SK-N-SH (cell line): ENCODE measurements at regions not wholly inside any gene's neighbourhood (a gene's known extent, or its start where the extent isn't known, plus 50 kb on each side); places are given as distances from the start of the nearest gene placed in this dataset.

Experiments
- CTCF ChIA-PET: fragments of 300-600, 350-600 bp; formaldehyde crosslinking; extraction: SDS; loops from one replicate; lab custom pipeline; 2021; lab: Yijun Ruan, JAX
- POLR2A ChIA-PET: fragments of 350-600 bp; sonication (Branson Sonifier 250); formaldehyde crosslinking; extraction: SDS; loops from one replicate; lab custom pipeline; 2020; ENCODE audit warnings: antibody characterized with exemption, inconsistent platforms; lab: Yijun Ruan, JAX
- DNase-seq: peaks from one replicate; pipeline ENCODE4 v3.0.0; 2012
- H2AFZ ChIP-seq: fragments of 200-600 bp; sonication (generic); 2 replicates; pipeline ENCODE4 v1.8.1; 2016; ENCODE audit warnings: antibody characterized with exemption, mild to moderate bottlenecking, low read depth
- H3F3A ChIP-seq: fragments of 200-600 bp; sonication (generic); replicated peaks from 2 replicates; pipeline ENCODE3; 2016; ENCODE audit warnings: antibody characterized with exemption, mild to moderate bottlenecking; ENCODE audit not compliant: insufficient read depth
- H3K27ac ChIP-seq, 2 experiments: fragments of 200-500 bp in 1 of 2; fragments of 200-600 bp in 1 of 2; sonication (Bioruptor generic) in 1 of 2; sonication (generic), shearing (Covaris generic) in 1 of 2; 2 replicates each; pipeline versions ENCODE4 v1.5.1 to v1.6.1; 2014 to 2016; ENCODE audit warnings: low read depth in 2 of 2, inconsistent platforms in 1 of 2, low read length in 1 of 2, mild to moderate bottlenecking in 1 of 2, mixed read lengths in 1 of 2
- H3K27me3 ChIP-seq: fragments of 200-600 bp; sonication (generic), shearing (Covaris generic); 2 replicates; pipeline ENCODE4 v1.6.1; 2016; ENCODE audit warnings: mixed run types; ENCODE audit not compliant: insufficient read depth
- H3K36me3 ChIP-seq, 2 experiments: fragments of 200-500 bp in 1 of 2; fragments of 200-600 bp in 1 of 2; sonication (Bioruptor generic) in 1 of 2; sonication (generic) in 1 of 2; replicated peaks in 1 of 2; 2 replicates each; pipeline versions ENCODE3 to v1.5.1; 2014 to 2016; ENCODE audit warnings: low read length in 1 of 2, mild to moderate bottlenecking in 1 of 2; ENCODE audit not compliant: insufficient read depth in 2 of 2, control insufficient read depth in 1 of 2
- H3K4me1 ChIP-seq, 2 experiments: fragments of 200-500 bp in 1 of 2; fragments of 200-600 bp in 1 of 2; sonication (Bioruptor generic) in 1 of 2; sonication (generic), shearing (Covaris generic) in 1 of 2; 2 replicates each; pipeline versions ENCODE4 v1.5.1 to v1.6.1; 2014 to 2016; ENCODE audit warnings: low read depth in 1 of 2, low read length in 1 of 2, mixed run types in 1 of 2; ENCODE audit not compliant: insufficient read depth in 2 of 2, control insufficient read depth in 1 of 2
- H3K4me2 ChIP-seq: fragments of 200-600 bp; sonication (generic), shearing (Covaris generic); 2 replicates; pipeline ENCODE4 v1.6.1; 2017; ENCODE audit warnings: mixed run types
- H3K4me3 ChIP-seq, 2 experiments: fragments of 200-500 bp in 1 of 2; fragments of 200-600 bp in 1 of 2; sonication (Bioruptor generic) in 1 of 2; sonication (generic), shearing (Covaris generic) in 1 of 2; 2 replicates each; pipeline versions ENCODE4 v1.5.1 to v1.8.1; 2014 to 2016; ENCODE audit warnings: low read depth in 2 of 2, inconsistent platforms in 1 of 2, low read length in 1 of 2, mild to moderate bottlenecking in 1 of 2, mixed read lengths in 1 of 2, moderate library complexity in 1 of 2
- H3K79me2 ChIP-seq: fragments of 200-600 bp; sonication (generic); 2 replicates; pipeline ENCODE4 v1.8.1; 2017; ENCODE audit warnings: mild to moderate bottlenecking; ENCODE audit not compliant: insufficient read depth
- H3K9ac ChIP-seq: fragments of 200-600 bp; sonication (generic); 2 replicates; pipeline ENCODE4 v1.6.1; 2017; ENCODE audit warnings: mixed run types
- H3K9me2 ChIP-seq: fragments of 200-600 bp; sonication (generic); 2 replicates; pipeline ENCODE4 v1.6.1; 2017; ENCODE audit warnings: mixed run types
- H3K9me3 ChIP-seq: fragments of 200-600 bp; sonication (generic); 2 replicates; pipeline ENCODE4 v1.6.1; 2017; ENCODE audit warnings: mixed run types, mild to moderate bottlenecking, moderate library complexity
- H4K20me1 ChIP-seq: fragments of 200-600 bp; sonication (generic); 2 replicates; pipeline ENCODE4 v1.6.1; 2017; ENCODE audit warnings: mild to moderate bottlenecking, mixed run types; ENCODE audit not compliant: insufficient read depth
- FOSL2 ChIP-seq: IDR thresholded peaks from 2 replicates; pipeline ENCODE4 v1.4.0; 2012; ENCODE audit warnings: low read depth, mild to moderate bottlenecking, moderate library complexity, borderline replicate concordance
- FOXJ3 ChIP-seq: sonication (generic); formaldehyde crosslinking; IDR thresholded peaks from 2 replicates; pipeline ENCODE4 v1.5.1; 2020; ENCODE audit warnings: mild to moderate bottlenecking, missing genetic modification reagents
- GATA2 ChIP-seq: sonication (generic); formaldehyde crosslinking; IDR thresholded peaks from 2 replicates; pipeline ENCODE4 v1.5.0; 2020; ENCODE audit warnings: mild to moderate bottlenecking, missing genetic modification reagents
- NFIC ChIP-seq: IDR thresholded peaks from 2 replicates; pipeline ENCODE4 v1.4.0; 2012; ENCODE audit warnings: borderline replicate concordance
- RCOR1 ChIP-seq: fragments of 150-350 bp; IDR thresholded peaks from 2 replicates; pipeline ENCODE4 v1.6.1; 2017; ENCODE audit warnings: antibody characterized with exemption, low read length
- RFX5 ChIP-seq: IDR thresholded peaks from 2 replicates; pipeline ENCODE4 v1.6.1; 2012; ENCODE audit warnings: mild to moderate bottlenecking, improper control_type of control experiment, low read length
- SIN3A ChIP-seq: IDR thresholded peaks from 2 replicates; pipeline ENCODE4 v1.6.1; 2012; ENCODE audit warnings: low read depth, mild to moderate bottlenecking, low read length, moderate library complexity, borderline replicate concordance
- SMC3 ChIP-seq: IDR thresholded peaks from 2 replicates; pipeline ENCODE4 v1.6.1; 2012; ENCODE audit warnings: low read depth, low read length, improper control_type of control experiment
- TCF12 ChIP-seq: IDR thresholded peaks from 2 replicates; pipeline ENCODE4 v1.4.0; 2012
- WGBS: methylation state at CpG from one replicate; pipeline ENCODE4 v1.1.6; 2017; ENCODE audit warnings: low lambda C conversion rate; 5-methylcytosine and 5-hydroxymethylcytosine counted together
- TF ChIP-seq, protein P1 (sequence below): IDR thresholded peaks from 2 replicates; pipeline ENCODE4 v1.6.1; 2012; ENCODE audit warnings: mild to moderate bottlenecking, low read depth, low read length, moderate library complexity
- TF ChIP-seq, protein P2 (sequence below): IDR thresholded peaks from 2 replicates; pipeline ENCODE4; 2012
- TF ChIP-seq, protein P3 (sequence below): IDR thresholded peaks from 2 replicates; pipeline ENCODE4 v1.4.0; 2012; ENCODE audit warnings: low read depth
- TF ChIP-seq, protein P4 (sequence below): IDR thresholded peaks from 2 replicates; pipeline ENCODE4 v1.4.0; 2012; ENCODE audit warnings: low read depth, borderline replicate concordance
- TF ChIP-seq, protein P5 (sequence below): fragments of 200-600 bp; sonication (generic); IDR thresholded peaks from 2 replicates; pipeline ENCODE4 v1.6.1; 2017; ENCODE audit warnings: antibody characterized with exemption, mild to moderate bottlenecking, moderate library complexity

DNA sequence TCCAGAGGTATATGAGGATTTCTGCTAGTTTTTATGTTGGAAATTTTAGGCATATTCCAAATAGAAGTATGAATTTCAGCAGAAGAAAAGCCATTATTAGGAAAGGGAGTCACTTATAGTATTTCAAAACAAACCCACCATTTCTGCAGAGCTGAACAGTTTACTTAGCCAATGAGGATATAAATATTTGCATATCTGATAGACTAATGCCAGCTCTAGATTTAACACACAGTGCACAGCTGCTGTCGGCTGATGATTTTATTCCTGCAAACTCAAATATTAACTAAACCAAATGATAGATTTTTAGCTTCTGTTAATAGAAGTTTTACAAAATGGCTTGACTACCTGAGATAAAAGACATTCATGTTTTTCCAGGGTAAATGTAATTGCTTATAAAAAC, 375.8 kb upstream of the FANCL start (continued):
- TF ChIP-seq, protein P1, sequence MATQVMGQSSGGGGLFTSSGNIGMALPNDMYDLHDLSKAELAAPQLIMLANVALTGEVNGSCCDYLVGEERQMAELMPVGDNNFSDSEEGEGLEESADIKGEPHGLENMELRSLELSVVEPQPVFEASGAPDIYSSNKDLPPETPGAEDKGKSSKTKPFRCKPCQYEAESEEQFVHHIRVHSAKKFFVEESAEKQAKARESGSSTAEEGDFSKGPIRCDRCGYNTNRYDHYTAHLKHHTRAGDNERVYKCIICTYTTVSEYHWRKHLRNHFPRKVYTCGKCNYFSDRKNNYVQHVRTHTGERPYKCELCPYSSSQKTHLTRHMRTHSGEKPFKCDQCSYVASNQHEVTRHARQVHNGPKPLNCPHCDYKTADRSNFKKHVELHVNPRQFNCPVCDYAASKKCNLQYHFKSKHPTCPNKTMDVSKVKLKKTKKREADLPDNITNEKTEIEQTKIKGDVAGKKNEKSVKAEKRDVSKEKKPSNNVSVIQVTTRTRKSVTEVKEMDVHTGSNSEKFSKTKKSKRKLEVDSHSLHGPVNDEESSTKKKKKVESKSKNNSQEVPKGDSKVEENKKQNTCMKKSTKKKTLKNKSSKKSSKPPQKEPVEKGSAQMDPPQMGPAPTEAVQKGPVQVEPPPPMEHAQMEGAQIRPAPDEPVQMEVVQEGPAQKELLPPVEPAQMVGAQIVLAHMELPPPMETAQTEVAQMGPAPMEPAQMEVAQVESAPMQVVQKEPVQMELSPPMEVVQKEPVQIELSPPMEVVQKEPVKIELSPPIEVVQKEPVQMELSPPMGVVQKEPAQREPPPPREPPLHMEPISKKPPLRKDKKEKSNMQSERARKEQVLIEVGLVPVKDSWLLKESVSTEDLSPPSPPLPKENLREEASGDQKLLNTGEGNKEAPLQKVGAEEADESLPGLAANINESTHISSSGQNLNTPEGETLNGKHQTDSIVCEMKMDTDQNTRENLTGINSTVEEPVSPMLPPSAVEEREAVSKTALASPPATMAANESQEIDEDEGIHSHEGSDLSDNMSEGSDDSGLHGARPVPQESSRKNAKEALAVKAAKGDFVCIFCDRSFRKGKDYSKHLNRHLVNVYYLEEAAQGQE, result no peak
- TF ChIP-seq NFIC, result no peak
- TF ChIP-seq RFX5, result no peak
- TF ChIP-seq, protein P2, sequence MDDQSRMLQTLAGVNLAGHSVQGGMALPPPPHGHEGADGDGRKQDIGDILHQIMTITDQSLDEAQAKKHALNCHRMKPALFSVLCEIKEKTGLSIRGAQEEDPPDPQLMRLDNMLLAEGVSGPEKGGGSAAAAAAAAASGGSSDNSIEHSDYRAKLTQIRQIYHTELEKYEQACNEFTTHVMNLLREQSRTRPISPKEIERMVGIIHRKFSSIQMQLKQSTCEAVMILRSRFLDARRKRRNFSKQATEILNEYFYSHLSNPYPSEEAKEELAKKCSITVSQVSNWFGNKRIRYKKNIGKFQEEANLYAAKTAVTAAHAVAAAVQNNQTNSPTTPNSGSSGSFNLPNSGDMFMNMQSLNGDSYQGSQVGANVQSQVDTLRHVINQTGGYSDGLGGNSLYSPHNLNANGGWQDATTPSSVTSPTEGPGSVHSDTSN, result no peak
- TF ChIP-seq, all 33 proteins: peak for 0

DNA sequence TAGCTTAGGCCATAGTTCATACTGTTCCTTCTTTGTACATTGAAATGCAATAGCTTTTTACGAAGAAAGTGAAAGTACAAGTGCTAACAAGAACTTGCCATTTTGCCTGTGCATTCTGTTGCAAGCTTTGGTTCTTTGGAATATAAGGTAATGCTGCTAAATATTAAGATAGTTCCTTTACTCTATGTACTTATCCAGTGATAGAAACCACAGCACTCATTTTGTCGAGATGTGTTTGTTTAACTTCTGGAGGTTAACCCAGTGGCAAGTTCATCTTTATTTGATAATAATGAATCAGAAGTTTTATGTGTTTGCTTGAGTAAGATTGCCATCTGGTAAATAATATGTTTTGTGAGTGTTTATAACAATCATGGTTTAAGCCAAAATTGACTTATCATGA, 373.1 kb upstream of the FANCL start:
- H3K4me2 ChIP-seq, result no peak overlapping the region
- TF ChIP-seq FOSL2 (no peak), SMC3 (no peak), SIN3A (no peak), FOXJ3 (CRISPR knock-in tag) (no peak), TCF12 (no peak), GATA2 (CRISPR knock-in tag) (no peak), RCOR1 (no peak)
- TF ChIP-seq, protein P3, sequence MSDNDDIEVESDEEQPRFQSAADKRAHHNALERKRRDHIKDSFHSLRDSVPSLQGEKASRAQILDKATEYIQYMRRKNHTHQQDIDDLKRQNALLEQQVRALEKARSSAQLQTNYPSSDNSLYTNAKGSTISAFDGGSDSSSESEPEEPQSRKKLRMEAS, result no peak
- TF ChIP-seq, protein P4, sequence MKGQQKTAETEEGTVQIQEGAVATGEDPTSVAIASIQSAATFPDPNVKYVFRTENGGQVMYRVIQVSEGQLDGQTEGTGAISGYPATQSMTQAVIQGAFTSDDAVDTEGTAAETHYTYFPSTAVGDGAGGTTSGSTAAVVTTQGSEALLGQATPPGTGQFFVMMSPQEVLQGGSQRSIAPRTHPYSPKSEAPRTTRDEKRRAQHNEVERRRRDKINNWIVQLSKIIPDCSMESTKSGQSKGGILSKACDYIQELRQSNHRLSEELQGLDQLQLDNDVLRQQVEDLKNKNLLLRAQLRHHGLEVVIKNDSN, result no peak
- TF ChIP-seq, protein P5, sequence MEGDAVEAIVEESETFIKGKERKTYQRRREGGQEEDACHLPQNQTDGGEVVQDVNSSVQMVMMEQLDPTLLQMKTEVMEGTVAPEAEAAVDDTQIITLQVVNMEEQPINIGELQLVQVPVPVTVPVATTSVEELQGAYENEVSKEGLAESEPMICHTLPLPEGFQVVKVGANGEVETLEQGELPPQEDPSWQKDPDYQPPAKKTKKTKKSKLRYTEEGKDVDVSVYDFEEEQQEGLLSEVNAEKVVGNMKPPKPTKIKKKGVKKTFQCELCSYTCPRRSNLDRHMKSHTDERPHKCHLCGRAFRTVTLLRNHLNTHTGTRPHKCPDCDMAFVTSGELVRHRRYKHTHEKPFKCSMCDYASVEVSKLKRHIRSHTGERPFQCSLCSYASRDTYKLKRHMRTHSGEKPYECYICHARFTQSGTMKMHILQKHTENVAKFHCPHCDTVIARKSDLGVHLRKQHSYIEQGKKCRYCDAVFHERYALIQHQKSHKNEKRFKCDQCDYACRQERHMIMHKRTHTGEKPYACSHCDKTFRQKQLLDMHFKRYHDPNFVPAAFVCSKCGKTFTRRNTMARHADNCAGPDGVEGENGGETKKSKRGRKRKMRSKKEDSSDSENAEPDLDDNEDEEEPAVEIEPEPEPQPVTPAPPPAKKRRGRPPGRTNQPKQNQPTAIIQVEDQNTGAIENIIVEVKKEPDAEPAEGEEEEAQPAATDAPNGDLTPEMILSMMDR, result no peak
- H2AFZ ChIP-seq, result no peak overlapping the region
- CTCF ChIA-PET, result interaction anchor here (1.2 kb wide), 1 partner anchor 8 kb away, joined by 3 read pairs; no protein-coding TSS in a partner anchor
- H4K20me1 ChIP-seq, result no peaks in the 10 kb centered on the region
- H3K27me3 ChIP-seq, result no peaks in the 10 kb centered on the region
- WGBS, result 48% methylated on average over 2 of the region's 2 CpGs
- H3K9me3 ChIP-seq, result no peaks in the 10 kb centered on the region
- no peaks in the 10 kb centered on the region for H3K79me2 ChIP-seq
- H3K9ac ChIP-seq, result no peak overlapping the region
- no peak overlapping the region for H3K27ac ChIP-seq
- no peak for DNase-seq
- no peak overlapping the region for H3K4me3 ChIP-seq
- no peaks in the 10 kb centered on the region for H3K9me2 ChIP-seq
- no peaks in the 10 kb centered on the region for H3K4me1 ChIP-seq
- POLR2A ChIA-PET, result no interaction called here
- H3F3A ChIP-seq, result no peaks in the 10 kb centered on the region
- H3K36me3 ChIP-seq, result no peaks in the 10 kb centered on the region
